Vagina (tissue), 2 donors: ENCODE measurements at regions not wholly inside any gene's neighbourhood (a gene's known extent, or its start where the extent isn't known, plus 50 kb on each side); places are given as distances from the start of the nearest gene placed in this dataset.

ENCODE experiments used
- DNase-seq, 2 donors: peaks; one replicate each; pipeline ENCODE4 v3.0.0-alpha.2; 2017; ENCODE audit errors: extremely low spot score in 2 of 2
- H3K27ac ChIP-seq: fragments of 200-600 bp; sonication (generic); one replicate; pipeline ENCODE4 v1.5.1; 2019
- H3K27me3 ChIP-seq: fragments of 200-600 bp; sonication (generic); one replicate; pipeline ENCODE4 v1.5.1; 2019
- H3K36me3 ChIP-seq, 2 donors: fragments of 200-600 bp; sonication (generic); one replicate each; pipeline ENCODE4 v1.5.1; 2017 to 2019
- H3K4me1 ChIP-seq: fragments of 200-600 bp; sonication (generic); one replicate; pipeline ENCODE4 v1.5.1; 2019
- H3K4me3 ChIP-seq, 2 donors: fragments of 200-600 bp; sonication (generic); 1 replicate in 1 of 2; 2 replicates in 1 of 2; pipeline ENCODE4 v1.5.1; 2016 to 2019
- H3K9me3 ChIP-seq: fragments of 200-600 bp; sonication (generic); one replicate; pipeline ENCODE4 v1.5.1; 2019
- POLR2A ChIP-seq, 2 donors: fragments of 450-650 bp; IDR thresholded peaks; one replicate each; pipeline ENCODE4 v1.6.1; 2017; ENCODE audit warnings: antibody characterized with exemption in 2 of 2, mild to moderate bottlenecking in 2 of 2, moderate library complexity in 2 of 2
- POLR2AphosphoS5 ChIP-seq, 2 donors: sonication (generic); formaldehyde crosslinking; IDR thresholded peaks; one replicate each; pipeline ENCODE4 v1.9.0; 2017; ENCODE audit warnings: antibody characterized with exemption in 2 of 2, mild to moderate bottlenecking in 2 of 2, low read depth in 1 of 2; ENCODE audit not compliant: insufficient read depth in 1 of 2
- intact Hi-C: fragments of 100-400 bp; cut with DNase I; formaldehyde crosslinking; loops from one replicate; pipeline ENCODE4 v1.15.1; 2023
- TF ChIP-seq, protein P1 (sequence below), 3 experiments: fragments of 450-650 bp in 2 of 3; fragments of 200-600 bp in 1 of 3; sonication (generic) in 1 of 3; IDR thresholded peaks; one replicate each; pipeline ENCODE4 v1.5.1; 2017 to 2019; ENCODE audit warnings: antibody characterized with exemption in 3 of 3, mild to moderate bottlenecking in 2 of 3, moderate library complexity in 2 of 3

GRCh38 chr13:111508164-111508870, 187.9 kb downstream of the TEX29 start:
- intact Hi-C loops: no loop called here
- H3K9me3 ChIP-seq: no peaks in the 10 kb centered on the region
- DNase-seq: no peak
- no peaks in the 10 kb centered on the region for H3K4me1 ChIP-seq
- no peaks in the 10 kb centered on the region for H3K36me3 ChIP-seq
- no peaks in the 10 kb centered on the region for H3K27me3 ChIP-seq
- TF ChIP-seq POLR2A (IDR thresholded peaks at IDR 0.05) (no peak), POLR2AphosphoS5 (IDR thresholded peaks at IDR 0.05; ENCODE audit: insufficient read depth in 1 of 2, low read depth in 1 of 2) (no peak)
- TF ChIP-seq, protein P1, sequence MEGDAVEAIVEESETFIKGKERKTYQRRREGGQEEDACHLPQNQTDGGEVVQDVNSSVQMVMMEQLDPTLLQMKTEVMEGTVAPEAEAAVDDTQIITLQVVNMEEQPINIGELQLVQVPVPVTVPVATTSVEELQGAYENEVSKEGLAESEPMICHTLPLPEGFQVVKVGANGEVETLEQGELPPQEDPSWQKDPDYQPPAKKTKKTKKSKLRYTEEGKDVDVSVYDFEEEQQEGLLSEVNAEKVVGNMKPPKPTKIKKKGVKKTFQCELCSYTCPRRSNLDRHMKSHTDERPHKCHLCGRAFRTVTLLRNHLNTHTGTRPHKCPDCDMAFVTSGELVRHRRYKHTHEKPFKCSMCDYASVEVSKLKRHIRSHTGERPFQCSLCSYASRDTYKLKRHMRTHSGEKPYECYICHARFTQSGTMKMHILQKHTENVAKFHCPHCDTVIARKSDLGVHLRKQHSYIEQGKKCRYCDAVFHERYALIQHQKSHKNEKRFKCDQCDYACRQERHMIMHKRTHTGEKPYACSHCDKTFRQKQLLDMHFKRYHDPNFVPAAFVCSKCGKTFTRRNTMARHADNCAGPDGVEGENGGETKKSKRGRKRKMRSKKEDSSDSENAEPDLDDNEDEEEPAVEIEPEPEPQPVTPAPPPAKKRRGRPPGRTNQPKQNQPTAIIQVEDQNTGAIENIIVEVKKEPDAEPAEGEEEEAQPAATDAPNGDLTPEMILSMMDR (IDR thresholded peaks at IDR 0.05): no peak
- no peak overlapping the region for H3K4me3 ChIP-seq
- H3K27ac ChIP-seq: no peak overlapping the region

- H3K9me3 ChIP-seq: no peaks in the 10 kb centered on the region
- TF ChIP-seq POLR2AphosphoS5 (IDR thresholded peaks at IDR 0.05; ENCODE audit: insufficient read depth in 1 of 2, low read depth in 1 of 2) (no peak), POLR2A (IDR thresholded peaks at IDR 0.05) (no peak)
- TF ChIP-seq, protein P1 (IDR thresholded peaks at IDR 0.05): no peak
- H3K27ac ChIP-seq: no peak overlapping the region
- H3K4me3 ChIP-seq: no peak overlapping the region
- no peaks in the 10 kb centered on the region for H3K4me1 ChIP-seq
- intact Hi-C loops: no loop called here
- DNase-seq: no peak
- H3K36me3 ChIP-seq: no peaks in the 10 kb centered on the region
- no peaks in the 10 kb centered on the region for H3K27me3 ChIP-seq
Measured at GRCh38 chr13:111508902-111509509, 188.6 kb downstream of the TEX29 start.

DNA sequence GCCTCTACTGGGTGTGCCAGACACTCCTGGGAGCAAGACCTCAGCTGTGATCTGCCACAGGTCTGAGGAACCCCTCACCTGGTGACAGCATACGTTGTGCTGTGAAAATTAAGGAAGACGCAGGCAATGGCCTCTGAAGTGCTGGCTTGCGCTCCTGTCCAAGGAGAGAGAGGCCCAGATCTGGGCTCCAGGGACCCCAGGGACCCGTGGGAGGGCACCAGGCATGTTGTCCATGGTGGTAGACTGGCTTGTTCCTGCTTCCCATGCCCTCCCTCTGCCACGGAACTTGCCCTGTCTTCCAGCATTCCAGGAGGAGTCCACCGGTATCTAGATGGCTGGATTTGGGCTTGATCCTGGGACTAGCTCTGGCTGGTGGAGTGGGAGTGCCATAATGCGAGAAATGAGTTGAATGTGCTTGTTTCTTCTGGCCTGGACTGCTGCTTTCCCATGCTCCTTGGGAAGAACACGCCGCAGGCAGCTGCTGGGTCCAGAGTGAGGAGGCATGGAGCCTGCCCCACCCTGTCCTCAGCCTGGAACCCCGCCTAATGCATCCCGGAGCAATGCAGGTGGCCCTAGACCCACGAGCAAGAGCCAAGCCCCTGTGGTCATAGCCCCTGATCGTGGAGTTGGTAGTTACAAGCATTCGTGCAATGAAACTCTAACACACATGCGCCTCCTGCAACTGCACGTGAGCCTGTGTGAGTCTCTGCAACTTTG, 190.2 kb downstream of the TEX29 start:
- Histone ChIP-seq H3K27ac (no peak overlapping the region), H3K36me3 (no peaks in the 10 kb centered on the region), H3K4me1 (no peaks in the 10 kb centered on the region), H3K4me3 (no peak overlapping the region), H3K9me3 (no peaks in the 10 kb centered on the region), H3K27me3 (no peaks in the 10 kb centered on the region)
- DNase-seq: no peak
- no peak for TF ChIP-seq POLR2A (IDR thresholded peaks at IDR 0.05)
- TF ChIP-seq, protein P1 (IDR thresholded peaks at IDR 0.05): no peak
- no peak for TF ChIP-seq POLR2AphosphoS5 (IDR thresholded peaks at IDR 0.05; ENCODE audit: insufficient read depth in 1 of 2, low read depth in 1 of 2)
- intact Hi-C loops: no loop called here

DNA sequence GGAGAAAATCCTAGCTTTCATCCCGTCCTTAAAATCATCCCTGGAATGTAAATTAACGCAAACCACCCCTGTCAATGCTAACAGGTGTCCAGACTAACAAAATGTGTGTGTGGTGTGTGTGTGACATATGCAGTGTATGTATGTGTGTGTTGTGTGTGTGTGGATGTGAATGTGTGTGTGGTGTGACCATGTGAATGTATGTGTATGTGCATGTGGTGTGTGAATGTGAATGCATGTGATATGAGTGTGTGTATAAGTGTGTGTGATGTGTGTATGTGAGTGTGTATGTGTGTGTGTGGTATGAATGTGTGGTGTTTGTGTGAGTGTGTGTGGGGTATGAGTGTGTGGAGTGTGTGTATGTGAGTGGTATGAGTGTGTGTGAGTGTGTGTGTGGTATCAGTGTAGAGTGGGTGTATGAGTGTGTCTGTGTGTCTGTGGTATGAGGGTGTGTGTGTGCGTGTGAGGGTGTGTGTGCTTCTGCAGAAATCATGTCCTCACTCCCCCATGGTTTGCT, 190.8 kb downstream of the TEX29 start:
- H3K27ac ChIP-seq: no peak overlapping the region
- DNase-seq: no peak
- intact Hi-C loops: no loop called here
- no peaks in the 10 kb centered on the region for H3K36me3 ChIP-seq
- TF ChIP-seq, protein P1 (IDR thresholded peaks at IDR 0.05): no peak
- no peak for TF ChIP-seq POLR2A (IDR thresholded peaks at IDR 0.05)
- no peak for TF ChIP-seq POLR2AphosphoS5 (IDR thresholded peaks at IDR 0.05; ENCODE audit: insufficient read depth in 1 of 2, low read depth in 1 of 2)
- H3K9me3 ChIP-seq: no peaks in the 10 kb centered on the region
- H3K4me3 ChIP-seq: no peak overlapping the region
- no peaks in the 10 kb centered on the region for H3K27me3 ChIP-seq
- no peaks in the 10 kb centered on the region for H3K4me1 ChIP-seq
